ENCODE measurements at regions not wholly inside any gene's neighbourhood (a gene's known extent, or its start where the extent isn't known, plus 50 kb on each side); places are given as distances from the start of the nearest gene placed in this dataset.

DNA sequence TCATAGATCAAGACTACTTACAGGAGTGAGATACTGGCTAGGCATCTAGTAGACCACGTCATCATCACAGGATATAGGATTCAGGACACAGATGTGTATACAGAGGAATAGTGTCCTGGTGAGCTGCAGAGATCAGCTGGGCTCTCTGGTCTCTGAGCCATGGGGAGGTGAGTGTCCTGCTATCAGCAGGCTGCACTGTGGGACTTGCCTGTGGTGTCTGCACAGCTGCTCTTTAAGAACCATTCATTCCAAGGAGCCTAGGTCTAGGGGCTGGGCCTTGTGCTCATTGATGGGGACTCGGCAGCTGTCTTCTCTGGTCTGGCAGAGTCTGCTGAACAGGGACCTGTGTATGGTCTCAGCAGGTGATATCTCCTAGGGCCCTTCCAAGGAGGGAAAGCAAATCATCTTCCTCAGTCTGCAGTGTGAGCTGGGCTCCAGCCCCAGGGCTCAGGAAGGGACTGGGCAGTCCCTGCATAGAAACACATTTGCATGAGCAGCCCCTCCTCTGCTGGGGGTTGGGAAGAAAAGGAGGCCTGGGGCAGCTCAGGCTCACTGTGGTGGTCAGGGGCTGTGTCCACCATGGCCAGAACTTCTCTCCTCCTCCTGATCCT lies 66.1 kb upstream of the VPREB1 start:
- TF ChIP-seq, protein P1, sequence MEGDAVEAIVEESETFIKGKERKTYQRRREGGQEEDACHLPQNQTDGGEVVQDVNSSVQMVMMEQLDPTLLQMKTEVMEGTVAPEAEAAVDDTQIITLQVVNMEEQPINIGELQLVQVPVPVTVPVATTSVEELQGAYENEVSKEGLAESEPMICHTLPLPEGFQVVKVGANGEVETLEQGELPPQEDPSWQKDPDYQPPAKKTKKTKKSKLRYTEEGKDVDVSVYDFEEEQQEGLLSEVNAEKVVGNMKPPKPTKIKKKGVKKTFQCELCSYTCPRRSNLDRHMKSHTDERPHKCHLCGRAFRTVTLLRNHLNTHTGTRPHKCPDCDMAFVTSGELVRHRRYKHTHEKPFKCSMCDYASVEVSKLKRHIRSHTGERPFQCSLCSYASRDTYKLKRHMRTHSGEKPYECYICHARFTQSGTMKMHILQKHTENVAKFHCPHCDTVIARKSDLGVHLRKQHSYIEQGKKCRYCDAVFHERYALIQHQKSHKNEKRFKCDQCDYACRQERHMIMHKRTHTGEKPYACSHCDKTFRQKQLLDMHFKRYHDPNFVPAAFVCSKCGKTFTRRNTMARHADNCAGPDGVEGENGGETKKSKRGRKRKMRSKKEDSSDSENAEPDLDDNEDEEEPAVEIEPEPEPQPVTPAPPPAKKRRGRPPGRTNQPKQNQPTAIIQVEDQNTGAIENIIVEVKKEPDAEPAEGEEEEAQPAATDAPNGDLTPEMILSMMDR (IDR thresholded peaks at IDR 0.05): no peak
- no peak for TF ChIP-seq POLR2A (IDR thresholded peaks at IDR 0.05)

Data from right lobe of liver (tissue), 4 donors.